ENCODE measurements at regions not wholly inside any gene's neighbourhood (a gene's known extent, or its start where the extent isn't known, plus 50 kb on each side); places are given as distances from the start of the nearest gene placed in this dataset.
A peak's percentile ranks its signal among the peaks of the same experiment; 100 is the strongest.

DNA sequence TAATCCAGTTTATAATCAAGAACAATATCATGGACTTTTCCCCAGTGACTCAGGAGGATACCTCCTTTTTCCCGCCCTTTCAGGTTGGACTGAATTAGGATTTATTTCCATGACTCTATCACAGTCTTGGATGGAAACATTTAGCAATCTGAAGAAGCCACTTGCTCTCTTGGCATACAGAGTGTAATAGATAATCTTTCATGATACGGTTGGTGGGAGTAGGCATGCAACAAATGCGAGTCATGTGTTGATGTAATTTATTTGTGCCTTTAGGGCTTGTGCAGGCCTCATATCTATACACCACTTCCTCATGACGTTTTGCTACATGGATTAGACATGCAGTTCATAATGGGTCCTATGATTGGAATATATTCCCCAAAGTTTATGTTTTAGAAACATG, 54.2 kb upstream of the MCTP2 start:
- DNase-seq, result no peak

GRCh38 chr15:94175420-94175819, 55.9 kb upstream of the MCTP2 start:
- DNase-seq, result no peak

GRCh38 chr15:94174399-94174802, 57.0 kb upstream of the MCTP2 start:
- no peak for DNase-seq

GRCh38 chr15:94168250-94168649, 63.1 kb upstream of the MCTP2 start:
- DNase-seq, result no peak

DNA sequence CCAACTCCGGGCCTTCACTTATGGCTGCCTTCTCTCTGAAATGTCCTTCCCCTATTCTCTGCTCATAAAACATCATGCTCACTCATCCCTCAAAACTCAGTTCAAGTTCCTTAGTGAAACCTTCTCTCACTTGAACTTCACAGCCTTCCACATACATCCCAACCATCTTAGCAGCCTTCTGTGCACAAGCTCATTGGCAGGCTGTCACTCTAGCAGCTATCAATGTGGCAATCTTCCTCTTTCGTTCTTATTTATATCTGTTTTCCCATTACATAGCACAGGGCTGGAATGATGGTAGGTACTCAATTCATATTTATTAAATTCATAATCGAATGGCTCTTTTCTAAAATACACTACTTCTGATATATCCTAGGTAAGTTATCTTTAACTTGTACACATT, 66.4 kb upstream of the MCTP2 start:
- DNase-seq, result no peak

GRCh38 chr15:94164202-94164807, 67.1 kb upstream of the MCTP2 start:
- DNase-seq, result no peak

DNA sequence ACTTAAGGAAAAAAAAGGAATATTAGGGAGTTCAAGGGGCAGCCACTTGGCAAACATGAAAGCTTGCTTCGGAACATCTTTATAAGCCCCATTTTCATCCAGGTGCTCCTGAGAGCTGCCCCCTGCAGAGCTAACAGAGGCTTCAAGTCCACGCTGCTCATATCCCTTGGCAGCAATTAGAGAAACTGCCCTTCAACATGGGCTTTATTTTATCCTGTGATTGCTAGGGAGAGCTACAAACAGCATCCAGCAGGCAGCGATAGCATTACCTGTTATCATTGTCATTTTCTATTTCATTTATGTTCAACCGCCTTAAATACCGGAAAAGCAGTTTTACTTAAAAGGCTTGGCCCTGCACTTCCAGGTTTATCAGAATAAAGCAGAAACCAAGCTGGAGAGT, 68.4 kb upstream of the MCTP2 start:
- DNase-seq, result no peak

GRCh38 chr15:94154255-94154654, 77.1 kb upstream of the MCTP2 start:
- DNase-seq, result no peak

DNA sequence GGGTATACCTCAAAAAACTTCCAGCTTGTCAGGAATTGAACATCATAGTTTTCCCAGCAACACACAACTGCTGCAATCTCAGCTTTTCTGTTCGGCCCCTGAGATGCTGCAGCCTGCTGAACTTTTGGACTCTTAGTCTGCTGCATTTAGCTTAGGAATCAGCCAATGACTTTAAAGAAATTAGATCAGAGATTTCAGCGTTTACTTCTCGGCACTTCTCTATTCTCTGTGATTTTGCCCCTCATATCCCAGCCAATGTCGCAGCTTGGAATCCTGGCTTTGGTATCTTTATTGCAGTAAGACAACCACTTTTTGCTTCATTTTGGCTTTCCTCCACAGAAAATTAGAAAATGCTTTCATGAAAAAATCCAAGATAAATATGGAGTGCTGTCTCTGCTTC, 86.3 kb upstream of the MCTP2 start:
- DNase-seq, result no peak

DNA sequence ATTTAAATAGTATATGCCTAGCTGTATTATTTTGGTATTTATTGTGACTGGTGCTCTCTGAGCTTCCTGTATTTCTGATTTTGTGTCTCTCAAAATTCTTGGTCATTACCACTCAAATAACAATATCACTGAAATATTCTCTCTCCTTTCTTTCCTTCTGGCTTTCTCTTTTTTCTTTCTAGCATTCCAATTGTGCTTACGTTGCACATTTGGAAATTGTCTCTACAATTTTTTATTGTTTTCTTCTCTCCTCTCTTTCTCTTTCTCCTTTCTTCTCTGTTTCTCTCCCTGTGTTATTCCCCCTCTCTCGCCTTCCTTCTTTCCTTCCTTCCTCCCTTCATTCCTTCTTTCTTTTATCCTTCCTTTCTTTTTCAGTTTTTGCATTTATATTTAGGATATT, 89.6 kb upstream of the MCTP2 start:
- DNase-seq, result no peak

DNA sequence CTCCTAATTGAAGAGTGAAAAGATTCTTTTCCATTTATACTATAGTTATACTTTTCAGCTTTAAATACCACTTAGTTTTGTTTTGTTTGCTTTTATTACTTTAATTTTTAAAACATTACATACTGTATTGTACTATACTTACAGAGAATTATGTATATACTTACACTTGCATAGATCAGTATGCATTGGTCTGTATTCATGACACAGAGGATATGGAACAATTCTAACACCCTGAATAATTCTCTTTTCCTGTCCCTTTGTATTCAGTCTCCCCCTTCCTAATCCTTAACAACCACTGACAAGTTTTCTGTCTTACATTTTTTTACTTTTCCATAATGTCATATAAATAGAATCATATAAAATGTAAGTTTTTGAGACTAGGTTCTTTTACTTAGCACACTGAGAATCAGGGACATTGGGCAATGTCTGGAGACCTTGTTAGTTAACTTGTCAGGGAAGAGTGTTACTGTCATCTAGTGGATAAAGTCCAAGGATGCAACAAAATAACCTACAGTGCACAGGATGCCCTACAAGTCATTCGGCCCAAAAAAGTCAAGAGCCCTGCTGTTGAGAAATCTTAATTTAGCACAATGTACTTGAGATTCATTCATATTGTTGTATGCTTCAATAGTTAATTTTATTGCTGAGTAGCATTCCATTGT, 95.7 kb upstream of the MCTP2 start:
- no peak for DNase-seq

DNA sequence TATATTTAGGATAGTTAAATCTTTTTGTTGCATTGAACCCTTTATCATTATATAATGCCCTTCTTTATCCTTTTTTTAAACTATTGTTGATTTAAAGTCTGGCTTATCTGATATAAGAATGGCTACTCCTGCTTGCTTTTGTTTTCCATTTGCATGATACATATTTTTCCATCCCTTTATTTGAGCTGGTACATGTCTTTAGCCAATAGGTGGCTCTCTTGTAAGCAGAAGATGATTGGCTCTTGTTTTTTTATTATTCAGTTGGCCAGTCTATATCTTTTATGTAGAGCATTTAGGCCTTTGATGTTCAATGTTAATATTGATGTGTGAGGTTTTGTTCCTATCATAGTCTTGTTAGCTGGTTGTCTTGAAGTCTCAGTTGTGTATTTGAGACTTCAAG, 99.5 kb upstream of the MCTP2 start:
- DNase-seq, result no peak

DNA sequence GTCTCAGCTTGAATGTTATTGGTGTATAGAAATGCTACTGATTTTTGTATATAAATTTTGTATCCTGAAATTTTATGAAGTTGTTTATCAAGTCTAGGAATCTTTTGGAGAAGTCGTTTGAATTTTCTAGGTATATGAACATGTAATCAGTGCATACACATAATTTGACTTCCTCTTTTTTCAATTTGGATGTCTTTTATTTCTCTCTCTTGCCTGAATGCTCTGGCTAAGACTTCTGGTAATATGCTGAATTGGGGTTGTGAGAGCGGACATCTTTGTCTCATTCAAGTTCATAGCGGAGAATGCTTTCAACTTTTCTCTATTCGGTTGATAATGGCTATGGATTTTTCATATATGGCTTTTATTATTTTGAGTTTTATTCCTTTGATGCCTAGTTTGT, 100.9 kb upstream of the MCTP2 start:
- DNase-seq, result no peak

GRCh38 chr15:94127006-94127405, 104.4 kb upstream of the MCTP2 start:
- no peak for DNase-seq

- no peak for DNase-seq
These were observed 105.7 kb upstream of the MCTP2 start for GRCh38 chr15:94125698-94126097.

DNA sequence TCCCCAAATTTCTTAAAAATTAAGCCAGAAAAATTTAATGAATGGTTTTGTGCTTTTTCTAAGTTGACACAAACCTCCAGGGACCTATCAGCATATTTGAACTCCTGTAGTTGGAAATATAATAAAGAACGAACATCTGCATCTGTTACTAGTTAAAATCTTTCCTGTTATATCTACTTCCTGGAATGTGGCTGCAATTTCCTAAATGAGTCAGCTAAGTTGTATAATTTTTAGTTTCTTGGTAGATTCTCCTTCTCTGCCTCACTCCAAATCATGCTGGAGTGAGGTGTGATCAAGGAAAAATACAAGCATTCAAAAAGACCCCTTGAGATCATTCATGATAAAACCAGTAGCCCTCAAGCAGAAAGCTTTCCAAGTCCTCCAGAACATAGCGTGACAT, 106.2 kb upstream of the MCTP2 start:
- no peak for DNase-seq

DNA sequence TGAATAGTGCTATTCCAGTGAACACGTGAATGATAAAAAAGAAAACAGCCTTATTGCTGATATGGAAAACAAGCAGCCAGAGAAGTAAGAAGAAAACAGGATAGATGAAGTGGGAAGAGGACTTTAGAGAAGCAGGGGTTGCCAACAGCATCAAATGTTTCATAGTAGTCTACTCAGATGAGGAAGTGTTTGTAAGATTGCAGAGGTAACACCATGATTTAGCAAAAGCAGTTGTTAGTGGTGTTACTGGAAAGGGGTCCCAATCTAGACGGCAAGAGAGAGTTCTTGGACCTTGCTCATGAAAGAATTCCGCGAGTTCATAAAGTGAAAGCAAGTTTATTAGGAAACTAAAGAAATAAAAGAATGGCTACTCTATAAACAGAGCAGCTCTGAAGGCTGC, 108.8 kb upstream of the MCTP2 start:
- DNase-seq, result no peak

DNA sequence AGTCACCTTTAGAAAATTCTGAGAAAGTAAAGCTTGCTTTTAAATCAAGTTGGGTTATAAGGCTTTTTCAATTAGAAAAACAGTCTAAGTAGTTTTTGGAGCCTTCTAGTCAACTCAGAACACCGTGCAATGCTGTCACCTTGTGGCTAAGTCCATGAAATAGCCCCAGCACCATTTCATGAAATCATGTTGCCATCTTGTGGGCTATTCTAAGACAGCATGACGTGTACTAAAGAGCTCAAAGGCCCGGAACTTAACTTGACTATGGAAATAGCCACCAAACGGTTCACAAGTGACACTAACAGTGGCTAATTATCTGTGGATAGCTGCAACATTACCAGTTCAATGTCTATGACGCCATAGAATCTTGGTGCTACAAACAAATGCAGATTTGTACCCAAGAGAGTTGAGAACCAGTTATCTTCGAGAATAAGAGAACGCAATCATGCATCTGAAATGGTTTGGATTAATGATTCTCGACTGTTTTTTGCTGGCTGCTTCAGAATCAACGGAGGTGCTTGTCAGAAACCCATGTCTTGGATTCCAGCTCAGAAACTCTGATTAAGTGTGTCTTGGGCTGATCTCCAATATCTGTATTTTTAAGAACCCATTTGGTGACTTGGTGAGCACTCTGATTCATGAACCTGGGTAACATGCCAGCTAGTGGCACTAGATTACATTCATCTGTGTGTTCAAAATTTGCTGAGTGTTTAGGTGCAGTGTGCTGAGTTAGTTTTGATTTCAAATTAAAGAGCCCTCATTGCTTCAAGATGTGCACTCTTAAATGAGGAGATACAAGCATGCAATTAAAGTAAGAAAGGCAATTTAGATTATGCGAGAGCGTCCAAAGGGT, 111.2 kb upstream of the MCTP2 start:
- peak; percentile 21 for DNase-seq

DNA sequence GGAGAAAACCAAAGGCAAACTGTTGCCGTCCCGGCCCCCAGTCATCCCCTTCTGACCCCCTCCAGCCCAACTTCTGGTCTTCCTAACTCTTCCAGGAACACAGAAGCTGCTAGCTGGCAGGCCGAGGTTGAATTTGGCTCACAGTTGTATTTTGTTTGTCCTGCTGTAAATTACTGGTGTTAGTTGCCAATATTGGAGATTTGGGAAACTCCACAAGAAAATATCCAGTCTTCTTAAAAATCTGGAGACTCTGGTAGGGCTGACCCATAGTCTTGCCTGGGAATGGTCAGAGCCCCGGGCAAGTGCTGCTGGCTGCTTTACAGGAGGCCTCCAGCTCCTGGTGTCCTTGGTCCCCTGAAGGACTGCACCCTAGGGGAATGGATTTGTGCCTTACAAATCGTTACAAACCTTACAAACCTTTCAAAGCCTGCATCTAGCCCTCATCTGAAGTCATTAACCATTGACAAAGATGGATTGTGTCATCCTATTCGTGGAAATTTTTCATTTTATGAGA, 112.0 kb upstream of the MCTP2 start:
- no peak for DNase-seq

DNA sequence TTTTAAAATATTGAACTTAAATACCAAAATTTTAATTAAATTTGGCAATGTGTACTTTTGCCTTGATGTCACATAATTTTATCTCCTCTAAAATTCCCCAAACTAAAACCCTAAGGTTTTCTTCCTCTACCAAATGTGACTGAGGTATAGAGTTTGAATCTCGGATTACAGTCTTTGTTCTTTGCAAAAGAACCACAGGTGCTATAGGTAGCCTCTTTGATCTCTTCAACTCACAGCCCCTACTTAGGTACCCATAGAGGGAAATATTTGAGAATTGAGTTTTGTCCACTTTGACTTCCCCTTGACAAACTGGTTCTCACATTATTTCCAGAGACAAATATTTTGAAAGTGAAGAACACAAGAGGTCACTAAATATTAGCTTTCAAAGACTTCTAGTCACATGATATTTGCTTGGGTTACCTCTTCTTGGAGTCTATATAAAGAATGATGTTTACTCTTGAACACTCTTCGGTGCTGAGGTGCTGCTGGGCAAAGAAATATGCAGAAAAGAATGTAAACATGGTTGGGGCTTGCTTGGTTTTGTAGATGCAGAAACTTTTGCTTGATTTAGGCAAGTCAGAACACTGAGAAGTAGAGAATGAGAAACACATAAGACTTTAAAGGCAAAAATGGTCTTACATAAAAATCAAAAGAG, 120.8 kb upstream of the MCTP2 start:
- no peak for DNase-seq

GRCh38 chr15:94107652-94108051, 123.7 kb upstream of the MCTP2 start:
- no peak for DNase-seq

- DNase-seq, result no peak
These were observed 125.6 kb upstream of the MCTP2 start for GRCh38 chr15:94105760-94106159.

GRCh38 chr15:94100863-94101262, 130.5 kb upstream of the MCTP2 start:
- DNase-seq, result no peak

- DNase-seq, result no peak
These were observed 131.8 kb upstream of the MCTP2 start for GRCh38 chr15:94099574-94099960.
